ENCODE measurements at regions not wholly inside any gene's neighbourhood (a gene's known extent, or its start where the extent isn't known, plus 50 kb on each side); places are given as distances from the start of the nearest gene placed in this dataset.

GRCh38 chrX:137654481-137654880, 88.6 kb downstream of the ZIC3 start:
- no peak for TF ChIP-seq CTCF (conservative IDR thresholded peaks at IDR 0.05 in 1 of 2, IDR thresholded peaks at IDR 0.05 in 1 of 2; ENCODE audit: low read depth in 1 of 2, low read length in 2 of 2)
- TF ChIP-seq EZH2 (IDR thresholded peaks at IDR 0.05; ENCODE audit: low read length, missing control alignments), result no peak

Data from fibroblast of lung (primary cell).